NT2/D1 (cell line): ENCODE measurements at regions not wholly inside any gene's neighbourhood (a gene's known extent, or its start where the extent isn't known, plus 50 kb on each side); places are given as distances from the start of the nearest gene placed in this dataset.

Experiments
- SUZ12 ChIP-seq: IDR thresholded peaks from 2 replicates; pipeline ENCODE4 v1.6.1; 2011; ENCODE audit not compliant: insufficient read length, insufficient read depth; ENCODE audit errors: extremely low read depth
- YY1 ChIP-seq: IDR thresholded peaks from 2 replicates; pipeline ENCODE4 v1.6.1; 2011; ENCODE audit not compliant: insufficient read length, insufficient read depth

GRCh38 chr1:104019675-104020049 lies 270.0 kb downstream of the AMY1C start:
- TF ChIP-seq SUZ12: no peak
- TF ChIP-seq YY1: no peak
